ENCODE measurements at regions not wholly inside any gene's neighbourhood (a gene's known extent, or its start where the extent isn't known, plus 50 kb on each side); places are given as distances from the start of the nearest gene placed in this dataset.

- ChIA-PET CTCF (no interaction called here), POLR2A (no interaction called here)
- no peak overlapping the region for H3K4me3 ChIP-seq (ENCODE audit: low read depth, low read length)
- H3K27ac ChIP-seq (ENCODE audit: extremely low read depth, low read depth, low read length), result no peak overlapping the region
- H3K4me1 ChIP-seq (ENCODE audit: control insufficient read depth, insufficient read depth, low read length), result no peaks in the 10 kb centered on the region
- H3K36me3 ChIP-seq (ENCODE audit: control insufficient read depth in 2 of 2, insufficient read depth in 1 of 2, low read length in 2 of 2), result no peaks in the 10 kb centered on the region
- H3K9me3 ChIP-seq (ENCODE audit: control insufficient read depth, insufficient read depth, low read depth, low read length), result no peaks in the 10 kb centered on the region
- no peak for TF ChIP-seq ZNF560 (tag by site-specific recombination; IDR thresholded peaks at IDR 0.05; ENCODE audit: borderline replicate concordance)
Measured at GRCh38 chr2:114213808-114214207, 228.6 kb upstream of the DPP10 start.

- ChIA-PET CTCF (no interaction called here), POLR2A (no interaction called here)
- no peak for TF ChIP-seq ZNF792 (tag by site-specific recombination; IDR thresholded peaks at IDR 0.05)
- no peak for TF ChIP-seq ZNF571 (tag by site-specific recombination; IDR thresholded peaks at IDR 0.05)
- TF ChIP-seq ZNF433 (tag by site-specific recombination; IDR thresholded peaks at IDR 0.05; ENCODE audit: low read depth), result no peak
- TF ChIP-seq ZNF280D (tag by site-specific recombination; IDR thresholded peaks at IDR 0.05), result no peak
- TF ChIP-seq ZBTB10 (tag by site-specific recombination; IDR thresholded peaks at IDR 0.05), result no peak
- TF ChIP-seq ZNF175 (tag by site-specific recombination; IDR thresholded peaks at IDR 0.05), result no peak
- no peak for TF ChIP-seq SALL2 (tag by site-specific recombination; IDR thresholded peaks at IDR 0.05; ENCODE audit: borderline replicate concordance)
- no peak for TF ChIP-seq ZNF558 (tag by site-specific recombination; IDR thresholded peaks at IDR 0.05)
- no peak for TF ChIP-seq ZNF529 (tag by site-specific recombination; IDR thresholded peaks at IDR 0.05; ENCODE audit: insufficient replicate concordance)
- Histone ChIP-seq H3K9me3 (ENCODE audit: control insufficient read depth, insufficient read depth, low read depth, low read length) (no peaks in the 10 kb centered on the region), H3K4me1 (ENCODE audit: control insufficient read depth, insufficient read depth, low read length) (no peaks in the 10 kb centered on the region), H3K36me3 (ENCODE audit: control insufficient read depth in 2 of 2, insufficient read depth in 1 of 2, low read length in 2 of 2) (no peaks in the 10 kb centered on the region), H3K27ac (ENCODE audit: extremely low read depth, low read depth, low read length) (no peak overlapping the region), H3K4me3 (ENCODE audit: low read depth, low read length) (no peak overlapping the region)
Measured at GRCh38 chr2:114218383-114218782, 224.1 kb upstream of the DPP10 start.

- H3K4me3 ChIP-seq (ENCODE audit: low read depth, low read length), result no peak overlapping the region
- ChIA-PET CTCF (interaction anchor here (0.6 to 0.7 kb wide), 2 partner anchors 38 to 47 kb away, joined by 3 read pairs; no protein-coding TSS in a partner anchor), POLR2A (no interaction called here)
Measured at GRCh38 chr2:114219456-114219855, 223.0 kb upstream of the DPP10 start.

More at GRCh38 chr2:114219456-114219855, 223.0 kb upstream of the DPP10 start:
- Histone ChIP-seq H3K27ac (ENCODE audit: extremely low read depth, low read depth, low read length) (no peak overlapping the region), H3K9me3 (ENCODE audit: control insufficient read depth, insufficient read depth, low read depth, low read length) (no peaks in the 10 kb centered on the region), H3K4me1 (ENCODE audit: control insufficient read depth, insufficient read depth, low read length) (no peaks in the 10 kb centered on the region), H3K36me3 (ENCODE audit: control insufficient read depth in 2 of 2, insufficient read depth in 1 of 2, low read length in 2 of 2) (no peaks in the 10 kb centered on the region)
- TF ChIP-seq ZNF114 (tag by site-specific recombination; IDR thresholded peaks at IDR 0.05) (no peak), PRDM6 (tag by site-specific recombination; IDR thresholded peaks at IDR 0.05) (no peak)

Data from HEK293 (cell line).